NT2/D1 (cell line): ENCODE measurements at regions not wholly inside any gene's neighbourhood (a gene's known extent, or its start where the extent isn't known, plus 50 kb on each side); places are given as distances from the start of the nearest gene placed in this dataset.

Source experiments
- DNase-seq: peaks from one replicate; pipeline ENCODE4 v3.0.0-alpha.2; 2011; ENCODE audit warnings: low read depth, low spot score
- H3K27me3 ChIP-seq: 2 replicates; pipeline ENCODE4 v1.6.0; 2011; ENCODE audit warnings: mild to moderate bottlenecking; ENCODE audit not compliant: insufficient read length, insufficient read depth
- H3K36me3 ChIP-seq: 2 replicates; pipeline ENCODE4 v1.6.1; 2011; ENCODE audit warnings: mild to moderate bottlenecking, low read length, mixed read lengths; ENCODE audit not compliant: insufficient read depth, insufficient read length
- H3K4me1 ChIP-seq: 2 replicates; pipeline ENCODE4 v1.5.1; 2011; ENCODE audit not compliant: insufficient read depth, insufficient read length
- H3K4me3 ChIP-seq: 2 replicates; pipeline ENCODE4 v1.5.1; 2011; ENCODE audit warnings: low read depth; ENCODE audit not compliant: insufficient read length
- H3K9ac ChIP-seq: 2 replicates; pipeline ENCODE4 v1.6.0; 2011; ENCODE audit warnings: low read depth; ENCODE audit not compliant: insufficient read length
- H3K9me3 ChIP-seq: 2 replicates; pipeline ENCODE4 v1.5.1; 2011; ENCODE audit warnings: mild to moderate bottlenecking, low read length; ENCODE audit not compliant: insufficient read depth
- SUZ12 ChIP-seq: IDR thresholded peaks from 2 replicates; pipeline ENCODE4 v1.6.1; 2011; ENCODE audit not compliant: insufficient read length, insufficient read depth; ENCODE audit errors: extremely low read depth
- YY1 ChIP-seq: IDR thresholded peaks from 2 replicates; pipeline ENCODE4 v1.6.1; 2011; ENCODE audit not compliant: insufficient read length, insufficient read depth
- ZNF274 ChIP-seq: IDR thresholded peaks from 2 replicates; pipeline ENCODE4 v1.6.1; 2011; ENCODE audit warnings: mild to moderate bottlenecking, low read depth, low read length

GRCh38 chr6:152836523-152836922 lies 85.9 kb downstream of the VIP start:
- no peak for TF ChIP-seq YY1
- TF ChIP-seq ZNF274 = no peak
- no peak for TF ChIP-seq SUZ12

GRCh38 chr6:152845421-152845820 lies 94.8 kb downstream of the VIP start:
- no peak overlapping the region for H3K9ac ChIP-seq
- H3K36me3 ChIP-seq = no peaks in the 10 kb centered on the region
- H3K4me1 ChIP-seq = no peaks in the 10 kb centered on the region
- DNase-seq = no peak
- TF ChIP-seq YY1 (no peak), SUZ12 (no peak), ZNF274 (no peak)
- H3K9me3 ChIP-seq = peaks cover 4% of the 10 kb centered on the region; the same call in 1 of the 2 replicates
- no peak overlapping the region for H3K4me3 ChIP-seq
- H3K27me3 ChIP-seq = no peaks in the 10 kb centered on the region

More at GRCh38 chr6:152836523-152836922, 85.9 kb downstream of the VIP start:
- no peaks in the 10 kb centered on the region for H3K9me3 ChIP-seq
- H3K36me3 ChIP-seq = no peaks in the 10 kb centered on the region
- no peak overlapping the region for H3K9ac ChIP-seq
- no peak overlapping the region for H3K4me3 ChIP-seq
- H3K27me3 ChIP-seq = no peaks in the 10 kb centered on the region
- DNase-seq = peak; percentile 20
- H3K4me1 ChIP-seq = no peaks in the 10 kb centered on the region

GRCh38 chr6:152846825-152847224 lies 96.2 kb downstream of the VIP start:
- no peaks in the 10 kb centered on the region for H3K4me1 ChIP-seq
- H3K27me3 ChIP-seq = no peaks in the 10 kb centered on the region
- no peak for DNase-seq
- H3K4me3 ChIP-seq = no peak overlapping the region
- H3K9me3 ChIP-seq = peaks cover 4% of the 10 kb centered on the region; the same call in 1 of the 2 replicates
- no peak overlapping the region for H3K9ac ChIP-seq
- no peaks in the 10 kb centered on the region for H3K36me3 ChIP-seq
- TF ChIP-seq SUZ12 (no peak), YY1 (no peak), ZNF274 (no peak)

GRCh38 chr6:152848919-152849318 lies 98.3 kb downstream of the VIP start:
- DNase-seq = no peak
- no peak for TF ChIP-seq SUZ12
- TF ChIP-seq YY1 = no peak
- TF ChIP-seq ZNF274 = no peak
- Histone ChIP-seq H3K4me3 (no peak overlapping the region), H3K36me3 (no peaks in the 10 kb centered on the region), H3K9me3 (peaks cover 4% of the 10 kb centered on the region; the same call in 1 of the 2 replicates), H3K4me1 (no peaks in the 10 kb centered on the region), H3K9ac (no peak overlapping the region), H3K27me3 (no peaks in the 10 kb centered on the region)

GRCh38 chr6:152854086-152854795 lies 103.6 kb downstream of the VIP start:
- Histone ChIP-seq H3K4me1 (no peaks in the 10 kb centered on the region), H3K9ac (no peak overlapping the region), H3K9me3 (no peaks in the 10 kb centered on the region), H3K36me3 (no peaks in the 10 kb centered on the region), H3K4me3 (no peak overlapping the region), H3K27me3 (no peaks in the 10 kb centered on the region)
- TF ChIP-seq SUZ12 (no peak), ZNF274 (no peak), YY1 (no peak)
- no peak for DNase-seq

- Histone ChIP-seq H3K4me3 (no peak overlapping the region), H3K27me3 (no peaks in the 10 kb centered on the region), H3K9me3 (no peaks in the 10 kb centered on the region), H3K9ac (no peak overlapping the region), H3K4me1 (no peaks in the 10 kb centered on the region), H3K36me3 (no peaks in the 10 kb centered on the region)
- TF ChIP-seq SUZ12 (no peak), ZNF274 (no peak), YY1 (no peak)
- DNase-seq = no peak
Measured at GRCh38 chr6:152858141-152858540, 107.5 kb downstream of the VIP start.

- Histone ChIP-seq H3K9me3 (no peaks in the 10 kb centered on the region), H3K36me3 (no peaks in the 10 kb centered on the region), H3K27me3 (no peaks in the 10 kb centered on the region), H3K9ac (no peak overlapping the region), H3K4me1 (no peaks in the 10 kb centered on the region), H3K4me3 (no peak overlapping the region)
- TF ChIP-seq ZNF274 (no peak), YY1 (no peak), SUZ12 (no peak)
- DNase-seq = no peak
Measured at GRCh38 chr6:152859225-152859624, 108.6 kb downstream of the VIP start.
